ENCODE measurements at regions not wholly inside any gene's neighbourhood (a gene's known extent, or its start where the extent isn't known, plus 50 kb on each side); places are given as distances from the start of the nearest gene placed in this dataset.

DNA sequence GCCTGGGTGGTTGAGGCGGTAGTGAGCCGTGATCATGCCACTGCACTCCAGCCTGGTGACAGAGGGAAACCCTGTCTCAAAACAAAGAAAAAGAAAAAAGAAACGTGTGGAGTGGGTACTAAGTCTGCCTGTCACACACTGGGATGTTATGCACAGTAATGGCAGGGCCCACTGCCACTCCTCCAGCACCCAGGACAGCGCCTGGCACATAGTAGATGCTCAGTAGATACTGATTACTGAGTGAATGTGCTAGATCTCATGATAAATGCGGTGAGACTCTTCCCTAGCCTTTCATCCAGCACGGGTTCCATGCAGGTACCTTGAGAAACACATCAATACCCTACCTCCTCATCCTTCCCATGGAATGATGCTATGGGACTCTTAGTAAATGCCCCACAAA is 87.4 kb upstream of the HSPA9 start:
- TF ChIP-seq, protein P1, sequence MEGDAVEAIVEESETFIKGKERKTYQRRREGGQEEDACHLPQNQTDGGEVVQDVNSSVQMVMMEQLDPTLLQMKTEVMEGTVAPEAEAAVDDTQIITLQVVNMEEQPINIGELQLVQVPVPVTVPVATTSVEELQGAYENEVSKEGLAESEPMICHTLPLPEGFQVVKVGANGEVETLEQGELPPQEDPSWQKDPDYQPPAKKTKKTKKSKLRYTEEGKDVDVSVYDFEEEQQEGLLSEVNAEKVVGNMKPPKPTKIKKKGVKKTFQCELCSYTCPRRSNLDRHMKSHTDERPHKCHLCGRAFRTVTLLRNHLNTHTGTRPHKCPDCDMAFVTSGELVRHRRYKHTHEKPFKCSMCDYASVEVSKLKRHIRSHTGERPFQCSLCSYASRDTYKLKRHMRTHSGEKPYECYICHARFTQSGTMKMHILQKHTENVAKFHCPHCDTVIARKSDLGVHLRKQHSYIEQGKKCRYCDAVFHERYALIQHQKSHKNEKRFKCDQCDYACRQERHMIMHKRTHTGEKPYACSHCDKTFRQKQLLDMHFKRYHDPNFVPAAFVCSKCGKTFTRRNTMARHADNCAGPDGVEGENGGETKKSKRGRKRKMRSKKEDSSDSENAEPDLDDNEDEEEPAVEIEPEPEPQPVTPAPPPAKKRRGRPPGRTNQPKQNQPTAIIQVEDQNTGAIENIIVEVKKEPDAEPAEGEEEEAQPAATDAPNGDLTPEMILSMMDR (conservative IDR thresholded peaks at IDR 0.05; ENCODE audit: low read depth, low read length): no peak
- TF ChIP-seq EZH2 (IDR thresholded peaks at IDR 0.05; ENCODE audit: low read length, unreplicated experiment): no peak
- no peak for TF ChIP-seq EZH2phosphoT487 (IDR thresholded peaks at IDR 0.05; ENCODE audit: borderline replicate concordance, low read length)

Measured in PC-3 (cell line).